GM18858 (cell line): ENCODE measurements at regions not wholly inside any gene's neighbourhood (a gene's known extent, or its start where the extent isn't known, plus 50 kb on each side); places are given as distances from the start of the nearest gene placed in this dataset.

ENCODE experiments used
- ATAC-seq: cut with Tn5 transposase; IDR thresholded peaks from one replicate; pipeline ENCODE4 v1.9.1; 2021; ENCODE audit not compliant: unreplicated experiment

GRCh38 chr1:208413006-208413405 lies 168.8 kb upstream of the PLXNA2 start:
- no peak for ATAC-seq

GRCh38 chr1:208418667-208419066 lies 174.5 kb upstream of the PLXNA2 start:
- no peak for ATAC-seq

- no peak for ATAC-seq
Observed at GRCh38 chr1:208419746-208420420, 175.7 kb upstream of the PLXNA2 start.

GRCh38 chr1:208420696-208421095 lies 176.5 kb upstream of the PLXNA2 start:
- ATAC-seq: no peak

- ATAC-seq: no peak
Observed at GRCh38 chr1:208421486-208421885, 177.3 kb upstream of the PLXNA2 start.

GRCh38 chr1:208423526-208423925 lies 179.3 kb upstream of the PLXNA2 start:
- no peak for ATAC-seq

GRCh38 chr1:208425096-208425495 lies 180.9 kb upstream of the PLXNA2 start:
- ATAC-seq: no peak

GRCh38 chr1:208430220-208430619 lies 186.0 kb upstream of the PLXNA2 start:
- no peak for ATAC-seq

- no peak for ATAC-seq
Observed at GRCh38 chr1:208431721-208432120, 187.5 kb upstream of the PLXNA2 start.

- no peak for ATAC-seq
Observed at GRCh38 chr1:208432346-208432745, 188.2 kb upstream of the PLXNA2 start.

GRCh38 chr1:208433086-208433485 lies 188.9 kb upstream of the PLXNA2 start:
- ATAC-seq: no peak

- ATAC-seq: no peak
Observed at GRCh38 chr1:208433971-208434370, 189.8 kb upstream of the PLXNA2 start.

GRCh38 chr1:208437401-208437800 lies 193.2 kb upstream of the PLXNA2 start:
- no peak for ATAC-seq

- no peak for ATAC-seq
Observed at GRCh38 chr1:208438112-208438699, 194.0 kb upstream of the PLXNA2 start.

GRCh38 chr1:208445758-208446203 lies 201.6 kb upstream of the PLXNA2 start:
- ATAC-seq: no peak

GRCh38 chr1:208446271-208446691 lies 202.1 kb upstream of the PLXNA2 start:
- no peak for ATAC-seq

- ATAC-seq: no peak
Observed at GRCh38 chr1:208448425-208448824, 204.2 kb upstream of the PLXNA2 start.

- ATAC-seq: no peak
Observed at GRCh38 chr1:208449951-208450350, 205.8 kb upstream of the PLXNA2 start.

GRCh38 chr1:208450958-208451357 lies 206.8 kb upstream of the PLXNA2 start:
- ATAC-seq: no peak

- ATAC-seq: no peak
Observed at GRCh38 chr1:208455821-208456220, 211.6 kb upstream of the PLXNA2 start.

GRCh38 chr1:208456487-208456886 lies 212.3 kb upstream of the PLXNA2 start:
- no peak for ATAC-seq

GRCh38 chr1:208460823-208461222 lies 216.6 kb upstream of the PLXNA2 start:
- ATAC-seq: no peak

GRCh38 chr1:208461680-208462079 lies 217.5 kb upstream of the PLXNA2 start:
- ATAC-seq: no peak
